HG02870 (cell line): ENCODE measurements at regions not wholly inside any gene's neighbourhood (a gene's known extent, or its start where the extent isn't known, plus 50 kb on each side); places are given as distances from the start of the nearest gene placed in this dataset.

ENCODE experiments used
- ATAC-seq: cut with Tn5 transposase; IDR thresholded peaks from one replicate; pipeline ENCODE4 v1.9.1; 2021; ENCODE audit warnings: mild to moderate bottlenecking, moderate library complexity; ENCODE audit not compliant: unreplicated experiment

GRCh38 chr13:103275081-103275480 lies 208.9 kb upstream of the SLC10A2 start:
- ATAC-seq: no peak

- ATAC-seq: peak; percentile 17
Observed at GRCh38 chr13:103273825-103274224, 207.6 kb upstream of the SLC10A2 start.

- peak; percentile 61 for ATAC-seq
Observed at GRCh38 chr13:103272770-103273169, 206.6 kb upstream of the SLC10A2 start.

- no peak for ATAC-seq
Observed at GRCh38 chr13:103263448-103263847, 197.2 kb upstream of the SLC10A2 start.

GRCh38 chr13:103255587-103256301 lies 189.5 kb upstream of the SLC10A2 start:
- no peak for ATAC-seq

DNA sequence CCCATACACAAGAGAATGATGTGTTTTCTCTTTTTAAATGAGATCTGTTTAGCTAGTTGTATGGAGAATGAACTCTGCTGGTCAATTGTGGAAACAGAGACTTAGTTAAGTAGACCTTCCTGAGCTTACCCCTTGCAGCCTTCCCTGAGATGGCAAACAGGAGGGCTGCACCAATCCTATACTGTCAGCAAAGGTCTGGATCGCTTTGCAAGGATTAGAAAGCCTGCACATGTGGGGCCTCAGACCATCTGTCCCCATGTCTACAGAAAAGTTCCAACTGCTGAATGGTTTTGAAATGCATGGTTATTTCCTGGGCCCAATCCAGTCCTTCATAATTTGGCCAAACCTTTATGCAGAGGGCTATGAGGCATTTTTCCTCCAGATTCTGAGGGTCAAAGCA lies 183.9 kb upstream of the SLC10A2 start:
- ATAC-seq: no peak

DNA sequence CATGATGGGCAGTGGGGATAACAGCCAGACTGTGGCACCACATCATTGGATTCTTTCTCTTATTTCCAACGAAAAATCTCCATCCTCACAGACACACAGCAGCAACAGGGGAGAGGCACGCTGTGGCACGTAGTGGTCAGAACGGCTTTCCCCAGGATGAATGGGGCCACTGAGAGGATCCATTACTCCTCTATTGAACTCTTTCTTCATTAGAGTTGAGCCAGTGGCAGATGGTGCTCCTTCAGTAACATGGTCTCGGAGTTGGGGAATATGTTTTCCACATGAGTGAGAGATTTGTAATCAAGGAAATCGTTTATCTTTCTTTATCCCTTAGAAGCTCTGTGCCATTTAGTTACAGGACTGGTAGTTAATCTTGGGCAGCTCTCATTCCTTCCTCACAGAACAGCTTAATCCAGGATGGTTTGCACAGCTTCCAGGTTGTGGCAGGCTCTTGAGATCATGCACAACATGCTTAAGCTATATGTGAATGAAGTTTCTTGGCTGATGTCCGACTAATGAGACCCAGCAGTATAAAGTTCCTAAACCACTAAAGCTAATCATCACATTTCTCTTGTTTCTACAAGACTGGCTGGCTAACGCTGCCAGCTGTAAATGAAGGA lies 180.5 kb upstream of the SLC10A2 start:
- no peak for ATAC-seq

DNA sequence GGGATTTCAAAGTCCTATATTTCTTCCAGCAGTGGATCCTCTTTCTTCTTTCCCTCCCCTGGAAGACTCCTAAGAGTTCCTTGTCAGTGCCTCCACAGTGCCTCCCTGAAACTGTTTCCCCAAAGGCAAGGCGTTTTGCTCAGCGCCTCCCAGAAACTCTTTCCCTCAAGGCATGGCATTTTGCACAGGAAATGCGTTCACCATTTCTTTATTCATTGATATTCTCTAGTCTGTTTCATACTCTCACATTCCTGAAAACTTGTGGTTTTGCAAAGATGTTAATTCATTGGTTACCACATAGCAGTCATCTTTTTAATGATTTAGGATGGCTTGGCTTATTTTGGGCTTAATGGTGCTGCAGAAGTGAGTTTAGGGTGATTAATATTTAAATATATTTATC lies 177.3 kb upstream of the SLC10A2 start:
- ATAC-seq: no peak

GRCh38 chr13:103238441-103238840 lies 172.2 kb upstream of the SLC10A2 start:
- no peak for ATAC-seq

- no peak for ATAC-seq
Observed at GRCh38 chr13:103236213-103236612, 170.0 kb upstream of the SLC10A2 start.

DNA sequence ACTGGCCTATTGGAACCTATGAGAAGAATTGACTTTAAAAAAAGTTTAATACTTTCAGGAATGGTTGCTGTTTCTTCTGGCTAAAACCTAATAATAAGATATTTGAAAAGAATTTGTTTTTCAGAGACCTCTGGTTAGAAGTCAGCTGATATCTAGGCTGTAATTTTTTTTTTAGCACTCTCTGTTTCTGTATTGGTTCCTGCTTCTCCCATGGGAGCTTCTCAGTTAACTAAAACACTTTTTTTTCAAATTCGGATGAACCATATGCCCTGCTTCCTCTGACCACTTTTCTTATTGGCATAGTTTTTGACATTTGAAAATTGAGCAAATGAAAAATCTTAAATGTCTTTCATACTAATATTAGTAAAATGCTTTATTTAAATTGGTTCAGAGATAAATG lies 163.5 kb upstream of the SLC10A2 start:
- ATAC-seq: no peak

GRCh38 chr13:103224804-103225203 lies 158.6 kb upstream of the SLC10A2 start:
- no peak for ATAC-seq

DNA sequence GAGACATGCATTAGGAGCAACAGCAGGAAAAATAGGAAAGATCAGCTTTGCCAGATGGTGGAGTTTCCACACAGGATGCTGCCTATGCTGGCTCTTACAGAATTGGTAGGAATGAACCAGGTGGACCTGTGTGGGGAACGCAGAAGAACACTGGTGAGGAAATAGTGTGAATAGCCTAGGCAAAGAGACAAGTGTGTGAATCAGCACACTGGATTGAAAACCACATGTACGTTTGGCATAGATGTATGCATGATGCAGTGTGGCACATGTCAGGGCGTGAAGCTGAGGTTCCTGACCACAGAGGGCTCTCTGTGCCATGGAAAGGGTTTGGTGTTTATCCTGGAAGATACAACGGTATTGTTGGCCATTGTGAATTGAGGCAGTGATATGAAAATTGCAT lies 156.5 kb upstream of the SLC10A2 start:
- ATAC-seq: no peak

GRCh38 chr13:103218253-103218652 lies 152.0 kb upstream of the SLC10A2 start:
- ATAC-seq: no peak

- no peak for ATAC-seq
Observed at GRCh38 chr13:103213152-103213551, 146.9 kb upstream of the SLC10A2 start.

DNA sequence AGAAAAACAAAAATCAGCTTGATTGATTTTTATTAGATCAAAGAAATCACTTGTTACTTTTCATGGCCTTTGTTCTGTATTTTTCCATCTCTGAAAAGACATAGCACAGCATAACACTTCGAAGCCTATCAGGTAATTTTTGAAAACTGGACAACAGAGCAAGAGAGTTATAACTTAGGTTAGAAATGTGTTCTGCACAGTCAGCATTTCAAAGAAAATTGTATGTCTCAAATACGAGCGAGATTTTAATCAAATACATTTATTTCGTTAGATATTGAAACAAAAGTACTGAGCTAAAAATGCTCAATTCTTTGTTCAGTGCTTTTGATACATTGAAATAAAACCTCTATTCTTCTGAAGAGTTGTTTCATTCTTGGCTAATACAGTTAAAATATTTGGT lies 144.1 kb upstream of the SLC10A2 start:
- no peak for ATAC-seq

DNA sequence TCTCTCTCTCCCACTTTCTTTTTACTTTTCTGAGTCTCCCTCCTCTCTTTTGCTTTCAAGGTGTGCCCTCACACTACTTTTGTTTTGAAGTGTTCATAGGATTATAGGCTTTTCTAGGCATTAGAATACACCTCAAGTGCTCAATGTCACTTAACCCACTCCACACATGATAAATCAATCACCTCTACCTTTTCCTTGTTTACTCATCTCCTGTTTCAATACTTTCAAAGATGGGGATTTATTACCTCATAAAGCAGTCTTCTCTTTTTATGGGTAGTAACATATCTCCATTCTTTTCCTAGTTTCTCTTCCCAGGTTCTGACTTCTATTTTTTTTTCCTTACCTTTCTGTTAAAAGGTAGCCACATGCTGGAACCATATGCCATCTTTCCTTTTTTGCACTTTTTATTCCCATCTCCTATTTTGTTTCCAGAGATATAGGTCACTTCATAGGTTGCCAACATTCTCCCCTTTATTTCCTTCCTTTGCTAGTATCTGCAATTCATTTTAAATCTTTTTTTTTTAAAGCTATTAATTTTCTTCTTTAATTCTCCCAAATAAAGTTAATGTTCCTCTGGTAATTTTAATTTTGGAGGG lies 137.6 kb upstream of the SLC10A2 start:
- no peak for ATAC-seq

GRCh38 chr13:103200118-103200885 lies 134.1 kb upstream of the SLC10A2 start:
- ATAC-seq: no peak

GRCh38 chr13:103199380-103200088 lies 133.3 kb upstream of the SLC10A2 start:
- ATAC-seq: no peak

DNA sequence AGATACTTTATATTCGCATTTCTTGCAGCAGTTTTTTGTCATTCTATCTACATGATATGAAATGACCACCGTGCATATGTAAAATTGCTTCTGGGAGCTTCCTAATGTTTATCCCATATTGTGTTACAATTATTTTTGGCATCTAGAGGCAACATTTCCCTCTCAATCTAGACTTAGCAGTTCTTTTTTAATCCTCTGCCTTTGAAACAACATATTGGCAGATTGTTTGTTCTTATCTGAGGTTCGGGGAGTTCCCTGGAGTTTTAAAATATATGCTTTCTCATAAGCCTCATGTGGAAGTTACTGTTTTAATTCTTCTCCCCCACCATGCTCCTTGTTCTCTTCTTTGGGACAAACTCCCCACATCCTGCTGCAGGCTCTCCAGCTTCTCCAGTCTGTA lies 130.1 kb upstream of the SLC10A2 start:
- ATAC-seq: no peak

- ATAC-seq: no peak
Observed at GRCh38 chr13:103195762-103196161, 129.5 kb upstream of the SLC10A2 start.
